Effector memory CD8-positive, alpha-beta T cell (primary cell): ENCODE measurements at regions not wholly inside any gene's neighbourhood (a gene's known extent, or its start where the extent isn't known, plus 50 kb on each side); places are given as distances from the start of the nearest gene placed in this dataset.
A peak's percentile ranks its signal among the peaks of the same experiment; 100 is the strongest.

Source experiments
- ATAC-seq: fragments of 150-1000 bp; cut with Tn5 transposase; replicated peaks from 2 replicates; pipeline ENCODE4 v1.10.0; 2021; ENCODE audit warnings: mild to moderate bottlenecking, moderate library complexity
- DNase-seq, 3 experiments: peaks; one replicate each; pipeline ENCODE4 v3.0.0; 2021
- H3K27ac Mint-ChIP-seq, 2 donors: one replicate each; pipeline ENCODE4 v1.8.0; 2022; ENCODE audit warnings: mild to moderate bottlenecking in 2 of 2, mixed read lengths in 2 of 2, moderate library complexity in 2 of 2
- H3K27me3 Mint-ChIP-seq, 2 donors: one replicate each; pipeline ENCODE4 v1.8.0; 2022; ENCODE audit warnings: mixed read lengths in 2 of 2
- H3K36me3 Mint-ChIP-seq: one replicate; pipeline ENCODE4 v1.8.0; 2022; ENCODE audit warnings: mild to moderate bottlenecking, moderate library complexity, mixed read lengths; ENCODE audit not compliant: insufficient read depth
- H3K4me1 Mint-ChIP-seq, 2 donors: one replicate each; pipeline ENCODE4 v1.8.0; 2022; ENCODE audit warnings: low read depth in 2 of 2, mixed read lengths in 2 of 2
- H3K4me3 Mint-ChIP-seq, 2 donors: one replicate each; pipeline ENCODE4 v1.8.0; 2022; ENCODE audit warnings: mild to moderate bottlenecking in 2 of 2, mixed read lengths in 2 of 2, moderate library complexity in 2 of 2
- H3K9me3 Mint-ChIP-seq, 2 donors: one replicate each; pipeline ENCODE4 v1.8.0; 2022; ENCODE audit warnings: mixed read lengths in 2 of 2

GRCh38 chr20:52518735-52519134 lies 327.2 kb upstream of the ZFP64 start:
- no peak for ATAC-seq
- Mint-ChIP-seq H3K4me1 (no peaks in the 10 kb centered on the region), H3K27ac (no peak overlapping the region), H3K4me3 (no peak overlapping the region), H3K36me3 (no peaks in the 10 kb centered on the region), H3K27me3 (peaks cover 8 to 15% of the 10 kb centered on the region in 2 donors), H3K9me3 (peaks cover 0 to 3% of the 10 kb centered on the region in 2 donors)
- DNase-seq = no peak

GRCh38 chr20:52515877-52516276 lies 324.3 kb upstream of the ZFP64 start:
- ATAC-seq (no peak), DNase-seq (no peak)
- Mint-ChIP-seq H3K27me3 (peaks cover 8 to 15% of the 10 kb centered on the region in 2 donors), H3K4me3 (no peak overlapping the region), H3K4me1 (no peaks in the 10 kb centered on the region), H3K36me3 (no peaks in the 10 kb centered on the region), H3K27ac (no peak overlapping the region), H3K9me3 (no peaks in the 10 kb centered on the region)

- Mint-ChIP-seq H3K27me3 (peaks cover 14 to 18% of the 10 kb centered on the region in 2 donors), H3K36me3 (no peaks in the 10 kb centered on the region), H3K4me3 (no peak overlapping the region), H3K27ac (no peak overlapping the region), H3K4me1 (no peaks in the 10 kb centered on the region), H3K9me3 (peaks cover 0 to under 1% of the 10 kb centered on the region in 2 donors)
- no peak for ATAC-seq
- no peak for DNase-seq
Measured at GRCh38 chr20:52500157-52500556, 308.6 kb upstream of the ZFP64 start.

- ATAC-seq (no peak), DNase-seq (no peak)
- no peak overlapping the region for H3K4me3 Mint-ChIP-seq
- peaks cover 12 to 35% of the 10 kb centered on the region in 2 donors for H3K27me3 Mint-ChIP-seq
- H3K4me1 Mint-ChIP-seq = peaks cover 9 to 10% of the 10 kb centered on the region in 2 donors
- no peaks in the 10 kb centered on the region for H3K36me3 Mint-ChIP-seq
- no peaks in the 10 kb centered on the region for H3K9me3 Mint-ChIP-seq
- no peak overlapping the region for H3K27ac Mint-ChIP-seq
Measured at GRCh38 chr20:52497731-52498130, 306.2 kb upstream of the ZFP64 start.

- no peak for DNase-seq
- no peak overlapping the region for H3K27ac Mint-ChIP-seq
Measured at GRCh38 chr20:52496191-52496590, 304.6 kb upstream of the ZFP64 start.

DNA sequence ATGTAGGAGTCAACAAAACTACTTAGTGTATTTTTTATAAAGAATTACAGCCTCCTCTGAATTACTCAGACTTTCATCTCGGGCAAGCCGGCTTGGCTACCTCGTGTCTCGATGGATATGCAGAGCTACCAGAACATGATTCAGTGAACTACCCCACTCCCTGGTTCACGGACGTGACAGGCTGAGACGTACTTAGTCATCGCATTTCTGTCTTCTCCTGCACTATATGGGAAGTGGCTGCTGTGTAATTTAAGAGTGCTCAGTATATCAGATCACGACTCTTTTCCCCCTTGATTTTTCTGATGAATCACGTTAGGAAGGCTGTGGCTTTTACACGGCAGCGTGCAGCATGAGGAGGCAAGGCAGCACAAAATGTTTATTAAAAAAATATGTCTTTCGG lies 302.7 kb upstream of the ZFP64 start:
- ATAC-seq (peak; percentile 54), DNase-seq (no peak)
- H3K27me3 Mint-ChIP-seq = peaks cover 12 to 24% of the 10 kb centered on the region in 2 donors
- H3K27ac Mint-ChIP-seq = no peak overlapping the region
- no peaks in the 10 kb centered on the region for H3K9me3 Mint-ChIP-seq
- peak overlapping the region; percentile 14 to 49 for H3K4me3 Mint-ChIP-seq
- no peaks in the 10 kb centered on the region for H3K36me3 Mint-ChIP-seq
- H3K4me1 Mint-ChIP-seq = peaks cover 9 to 10% of the 10 kb centered on the region in 2 donors

More at GRCh38 chr20:52496191-52496590, 304.6 kb upstream of the ZFP64 start:
- Mint-ChIP-seq H3K4me3 (no peak overlapping the region), H3K9me3 (no peaks in the 10 kb centered on the region), H3K36me3 (no peaks in the 10 kb centered on the region), H3K4me1 (peaks cover 9 to 10% of the 10 kb centered on the region in 2 donors), H3K27me3 (peaks cover 12 to 27% of the 10 kb centered on the region in 2 donors)
- ATAC-seq = no peak

- peak overlapping the region in 1 of 2 donors; percentile 36 for H3K27ac Mint-ChIP-seq
- peak overlapping the region; percentile 49 to 51 for H3K4me3 Mint-ChIP-seq
- no peaks in the 10 kb centered on the region for H3K9me3 Mint-ChIP-seq
- peaks cover 12 to 24% of the 10 kb centered on the region in 2 donors for H3K27me3 Mint-ChIP-seq
- DNase-seq = no peak
- ATAC-seq = peak; percentile 56
- H3K4me1 Mint-ChIP-seq = peaks cover 9 to 10% of the 10 kb centered on the region in 2 donors
- no peaks in the 10 kb centered on the region for H3K36me3 Mint-ChIP-seq
Measured at GRCh38 chr20:52493171-52493721, 301.7 kb upstream of the ZFP64 start.

DNA sequence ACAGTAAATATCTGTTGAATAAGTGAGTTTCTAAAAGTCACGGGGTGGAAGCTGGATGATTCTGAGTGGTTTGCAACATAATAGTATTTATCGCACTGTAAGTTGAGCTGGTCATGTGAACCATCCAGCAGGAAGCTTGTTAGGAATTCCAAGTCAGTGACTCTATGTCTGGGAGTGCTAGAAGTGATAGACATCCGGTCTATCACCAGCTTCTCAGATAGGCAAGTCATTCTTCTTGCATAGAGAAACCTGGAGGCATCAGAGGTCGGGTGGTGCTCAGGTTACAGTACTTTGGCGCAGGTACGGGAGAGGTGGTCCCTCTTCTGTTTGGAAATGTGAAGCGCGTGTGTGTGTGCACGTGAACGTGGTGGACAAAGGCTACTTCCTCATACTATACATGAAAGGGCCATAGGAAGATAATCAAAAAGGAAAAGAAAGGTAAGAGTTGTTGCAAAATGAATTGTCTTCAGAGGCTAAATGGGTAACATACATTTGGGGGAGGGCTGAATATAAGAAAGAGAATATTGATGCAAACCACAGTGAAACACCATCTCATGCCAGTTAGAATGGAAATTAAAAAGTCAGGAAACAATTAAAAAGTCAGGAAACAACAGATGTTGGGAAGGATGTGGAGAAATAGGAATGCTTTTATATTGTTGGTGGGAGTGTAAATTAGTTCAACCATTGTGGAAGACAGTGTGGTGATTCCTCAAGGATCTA lies 299.3 kb upstream of the ZFP64 start:
- no peaks in the 10 kb centered on the region for H3K9me3 Mint-ChIP-seq
- peaks cover under 1 to 24% of the 10 kb centered on the region in 2 donors for H3K27me3 Mint-ChIP-seq
- no peaks in the 10 kb centered on the region for H3K36me3 Mint-ChIP-seq
- DNase-seq (no peak), ATAC-seq (no peak)
- H3K4me3 Mint-ChIP-seq = no peak overlapping the region
- H3K4me1 Mint-ChIP-seq = peaks cover 9 to 10% of the 10 kb centered on the region in 2 donors
- no peak overlapping the region for H3K27ac Mint-ChIP-seq

GRCh38 chr20:52484438-52484837 lies 292.9 kb upstream of the ZFP64 start:
- H3K4me1 Mint-ChIP-seq = no peaks in the 10 kb centered on the region
- no peaks in the 10 kb centered on the region for H3K36me3 Mint-ChIP-seq
- H3K27ac Mint-ChIP-seq = no peak overlapping the region
- no peak for ATAC-seq
- no peak for DNase-seq
- H3K27me3 Mint-ChIP-seq = peaks cover 0 to 5% of the 10 kb centered on the region in 2 donors
- no peaks in the 10 kb centered on the region for H3K9me3 Mint-ChIP-seq
- no peak overlapping the region for H3K4me3 Mint-ChIP-seq

GRCh38 chr20:52483382-52483781 lies 291.8 kb upstream of the ZFP64 start:
- Mint-ChIP-seq H3K9me3 (no peaks in the 10 kb centered on the region), H3K4me3 (no peak overlapping the region), H3K27me3 (peaks cover 0 to 5% of the 10 kb centered on the region in 2 donors), H3K27ac (no peak overlapping the region), H3K4me1 (no peaks in the 10 kb centered on the region), H3K36me3 (no peaks in the 10 kb centered on the region)
- no peak for DNase-seq
- no peak for ATAC-seq

- Mint-ChIP-seq H3K27ac (no peak overlapping the region), H3K9me3 (no peaks in the 10 kb centered on the region), H3K4me3 (no peak overlapping the region), H3K27me3 (peaks cover 0 to 9% of the 10 kb centered on the region in 2 donors), H3K4me1 (no peaks in the 10 kb centered on the region), H3K36me3 (no peaks in the 10 kb centered on the region)
- DNase-seq (no peak), ATAC-seq (no peak)
Measured at GRCh38 chr20:52482044-52482443, 290.5 kb upstream of the ZFP64 start.

GRCh38 chr20:52481443-52481842 lies 289.9 kb upstream of the ZFP64 start:
- Mint-ChIP-seq H3K4me1 (peaks cover 0 to 1% of the 10 kb centered on the region in 2 donors), H3K9me3 (no peaks in the 10 kb centered on the region), H3K36me3 (no peaks in the 10 kb centered on the region), H3K27me3 (peaks cover 0 to 9% of the 10 kb centered on the region in 2 donors), H3K4me3 (no peak overlapping the region), H3K27ac (no peak overlapping the region)
- ATAC-seq (no peak), DNase-seq (no peak)

- Mint-ChIP-seq H3K27me3 (peaks cover 4 to 10% of the 10 kb centered on the region in 2 donors), H3K4me3 (no peak overlapping the region), H3K27ac (no peak overlapping the region), H3K9me3 (no peaks in the 10 kb centered on the region), H3K4me1 (peaks cover 0 to 1% of the 10 kb centered on the region in 2 donors), H3K36me3 (no peaks in the 10 kb centered on the region)
- DNase-seq (no peak), ATAC-seq (no peak)
Measured at GRCh38 chr20:52476074-52476750, 284.6 kb upstream of the ZFP64 start.

DNA sequence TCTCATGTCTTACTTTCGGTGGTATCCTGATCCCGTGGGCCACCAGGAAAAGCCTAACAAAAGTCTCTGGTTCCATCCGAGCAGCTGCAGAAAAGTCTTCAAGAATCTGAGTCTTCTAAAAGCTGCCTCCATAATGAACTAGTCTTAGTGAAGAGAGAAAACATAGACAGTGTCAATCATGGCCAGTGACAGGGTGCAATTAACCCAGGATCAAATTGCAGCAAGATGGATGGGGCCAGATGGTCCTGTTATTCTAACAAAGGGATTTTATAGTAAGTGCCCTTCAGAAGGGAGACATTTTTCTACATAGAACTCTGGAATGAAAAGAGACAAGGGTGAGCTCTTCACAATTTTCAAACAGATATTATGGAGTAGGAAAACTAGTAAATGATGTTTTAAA lies 281.6 kb upstream of the ZFP64 start:
- Mint-ChIP-seq H3K27me3 (peaks cover 4 to 10% of the 10 kb centered on the region in 2 donors), H3K4me3 (no peak overlapping the region), H3K4me1 (peaks cover 0 to 1% of the 10 kb centered on the region in 2 donors), H3K9me3 (no peaks in the 10 kb centered on the region), H3K27ac (no peak overlapping the region), H3K36me3 (no peaks in the 10 kb centered on the region)
- no peak for ATAC-seq
- DNase-seq = no peak
